ENCODE measurements at regions not wholly inside any gene's neighbourhood (a gene's known extent, or its start where the extent isn't known, plus 50 kb on each side); places are given as distances from the start of the nearest gene placed in this dataset.
"Not testable (repeated sequence)": the region's sequence is repeated elsewhere in the genome, so short reads cannot be mapped to it uniquely, and the experiment has no call there.

- DNase-seq = no peak
Observed at GRCh38 chr1:116185161-116185701, 74.0 kb downstream of the MAB21L3 start.

GRCh38 chr1:116189481-116189880 lies 78.3 kb downstream of the MAB21L3 start:
- DNase-seq = no peak

DNA sequence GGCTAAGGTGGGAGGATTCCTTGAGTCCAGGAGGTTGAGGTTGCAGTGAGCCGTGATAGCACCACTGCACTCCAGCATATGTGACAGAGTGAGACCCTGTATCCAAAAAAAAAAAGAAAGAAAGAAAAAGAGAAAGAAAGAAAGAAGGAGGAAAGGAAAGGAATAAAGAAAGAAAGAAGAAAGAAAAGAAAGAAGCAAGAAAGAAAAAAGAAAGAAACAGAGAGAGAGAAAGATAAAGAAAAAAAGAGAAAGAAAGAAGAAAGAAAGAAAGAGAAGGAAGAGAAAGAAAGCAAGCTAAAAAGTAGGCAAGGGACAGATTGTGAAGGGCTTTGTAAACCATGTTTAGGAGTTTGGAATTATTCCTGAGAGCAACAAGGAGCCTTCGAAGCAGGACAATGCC lies 80.1 kb downstream of the MAB21L3 start:
- DNase-seq = no peak

- DNase-seq = no peak
Observed at GRCh38 chr1:116193768-116194167, 82.6 kb downstream of the MAB21L3 start.

DNA sequence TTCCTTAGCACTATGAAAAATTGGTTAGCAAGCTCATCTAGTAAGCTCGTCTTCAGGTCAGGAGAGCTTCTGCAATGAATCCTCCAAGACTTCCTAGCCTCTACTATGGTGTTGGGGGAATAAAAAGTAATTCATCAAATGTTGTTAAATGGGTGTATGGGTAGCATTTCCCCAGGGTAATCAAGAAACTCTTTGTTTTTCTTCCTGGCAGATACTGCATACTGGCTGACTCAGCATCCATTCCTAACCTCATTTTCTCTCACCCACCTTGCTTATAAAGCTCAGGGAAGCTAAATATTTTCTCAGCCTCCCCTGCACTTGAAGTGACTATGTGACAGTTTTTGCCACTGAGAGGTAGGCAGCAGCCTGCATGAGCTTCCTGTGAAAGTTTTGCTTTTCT lies 83.4 kb downstream of the MAB21L3 start:
- DNase-seq = no peak

- no peak for DNase-seq
Observed at GRCh38 chr1:116195077-116195868, 84.1 kb downstream of the MAB21L3 start.

- not testable (repeated sequence) for DNase-seq
Observed at GRCh38 chr1:116200343-116200742, 89.1 kb downstream of the MAB21L3 start.

GRCh38 chr1:116201911-116202310 lies 90.7 kb downstream of the MAB21L3 start:
- DNase-seq = no peak

GRCh38 chr1:116203181-116203723 lies 92.1 kb downstream of the MAB21L3 start:
- peak in 10 of 56 donors; percentile 1 to 42 (median 20) for DNase-seq

DNA sequence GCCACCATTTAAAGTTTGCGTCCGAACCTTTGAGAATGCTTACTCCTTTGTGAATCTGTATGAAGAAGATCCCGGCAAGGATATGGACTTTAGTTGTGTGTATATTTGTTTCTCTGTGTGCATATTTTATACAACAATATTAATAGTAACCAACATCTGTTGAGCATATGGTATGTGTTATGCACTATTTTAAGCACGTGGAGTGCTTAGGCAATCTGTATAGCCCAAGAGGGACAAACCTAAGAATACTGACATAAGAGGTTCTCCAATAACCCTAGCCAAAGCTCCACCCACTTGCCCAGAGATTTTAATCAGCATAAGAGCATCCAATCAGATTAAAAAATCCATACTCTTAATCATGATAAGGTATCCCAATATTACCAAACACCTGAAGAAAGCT lies 92.7 kb downstream of the MAB21L3 start:
- no peak for DNase-seq

DNA sequence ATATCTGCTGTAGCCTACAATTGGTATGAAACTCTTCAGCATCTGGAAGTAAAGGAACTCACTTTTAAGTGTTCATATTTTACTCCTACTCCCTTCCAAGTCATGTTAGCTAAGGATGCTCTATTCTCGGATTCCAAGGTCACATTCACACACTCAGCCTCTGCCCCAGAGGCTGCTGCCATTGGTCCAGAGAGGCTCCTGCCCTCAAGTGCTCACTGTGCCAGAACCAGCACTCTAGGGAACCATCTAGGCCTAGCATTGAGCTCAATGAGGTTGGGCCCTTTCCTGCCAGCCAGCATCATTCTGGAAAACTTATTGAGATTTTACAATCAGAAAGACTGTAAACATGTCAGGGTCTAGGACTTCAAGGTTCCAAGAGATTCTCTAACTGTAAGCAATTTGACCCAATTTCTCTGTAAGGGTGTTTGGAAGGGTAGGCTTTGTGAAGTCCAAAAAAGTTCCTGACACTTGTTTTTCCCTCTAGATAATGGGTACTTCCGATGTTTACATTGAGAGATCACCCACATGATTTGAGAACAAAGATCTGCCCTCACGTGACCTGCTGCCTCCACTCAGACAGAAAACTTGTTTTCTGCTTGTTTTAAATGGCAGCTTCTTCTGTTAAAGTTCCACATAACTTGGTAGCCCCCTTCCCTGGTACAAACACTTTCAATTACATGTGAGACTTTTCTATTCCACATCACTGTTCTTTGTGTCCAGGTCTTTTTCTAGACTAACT lies 94.9 kb downstream of the MAB21L3 start:
- no peak for DNase-seq

DNA sequence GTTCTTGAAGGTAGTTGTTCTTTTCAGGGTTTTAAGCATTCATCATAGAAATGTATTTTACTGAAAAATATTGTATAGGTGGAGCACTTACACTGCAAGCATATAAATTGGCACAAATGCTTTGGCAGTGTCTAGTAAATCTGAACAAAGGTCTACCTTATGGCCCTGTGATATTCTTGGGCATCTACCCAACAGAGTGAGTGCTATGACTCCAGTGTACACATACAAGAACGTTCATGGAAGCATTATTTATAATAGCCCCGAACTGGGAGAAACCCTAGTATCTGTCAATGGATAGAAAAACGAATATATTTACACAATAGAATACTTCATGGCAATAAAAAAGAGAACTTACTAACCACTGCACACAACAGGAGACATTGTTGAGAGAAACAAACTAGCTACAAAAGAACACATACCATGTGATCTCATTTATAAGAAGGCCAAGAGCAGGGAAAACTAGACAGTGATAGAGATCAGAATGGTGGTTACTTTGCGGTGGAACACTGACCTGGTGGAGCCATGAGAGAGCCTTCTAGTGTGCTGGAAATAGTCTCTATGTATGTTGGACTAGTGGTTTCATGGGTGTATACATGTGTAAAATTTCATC lies 96.0 kb downstream of the MAB21L3 start:
- DNase-seq = no peak

DNA sequence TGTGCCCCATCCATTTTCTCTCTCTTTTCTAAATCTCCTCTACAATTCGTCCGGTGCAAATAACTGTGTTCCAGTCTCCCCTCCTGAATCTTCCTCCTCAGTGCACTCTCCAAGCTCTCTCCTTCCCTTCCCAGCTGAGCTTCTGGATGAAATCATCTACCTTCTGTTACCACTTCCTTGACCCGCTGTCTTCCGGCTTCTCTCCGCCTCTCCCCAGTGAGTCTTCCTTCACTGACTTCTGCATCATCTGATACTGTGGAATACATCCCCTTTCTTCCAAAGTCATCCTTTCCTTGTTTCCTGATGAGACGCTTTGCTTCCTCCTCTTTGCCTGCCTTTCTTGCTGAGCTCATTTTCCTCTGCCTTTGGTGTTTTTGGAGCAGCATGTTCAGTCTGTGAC lies 96.9 kb downstream of the MAB21L3 start:
- no peak for DNase-seq

- no peak for DNase-seq
Observed at GRCh38 chr1:116211294-116211693, 100.1 kb downstream of the MAB21L3 start.

GRCh38 chr1:116218922-116219321 lies 107.7 kb downstream of the MAB21L3 start:
- DNase-seq = no peak

DNA sequence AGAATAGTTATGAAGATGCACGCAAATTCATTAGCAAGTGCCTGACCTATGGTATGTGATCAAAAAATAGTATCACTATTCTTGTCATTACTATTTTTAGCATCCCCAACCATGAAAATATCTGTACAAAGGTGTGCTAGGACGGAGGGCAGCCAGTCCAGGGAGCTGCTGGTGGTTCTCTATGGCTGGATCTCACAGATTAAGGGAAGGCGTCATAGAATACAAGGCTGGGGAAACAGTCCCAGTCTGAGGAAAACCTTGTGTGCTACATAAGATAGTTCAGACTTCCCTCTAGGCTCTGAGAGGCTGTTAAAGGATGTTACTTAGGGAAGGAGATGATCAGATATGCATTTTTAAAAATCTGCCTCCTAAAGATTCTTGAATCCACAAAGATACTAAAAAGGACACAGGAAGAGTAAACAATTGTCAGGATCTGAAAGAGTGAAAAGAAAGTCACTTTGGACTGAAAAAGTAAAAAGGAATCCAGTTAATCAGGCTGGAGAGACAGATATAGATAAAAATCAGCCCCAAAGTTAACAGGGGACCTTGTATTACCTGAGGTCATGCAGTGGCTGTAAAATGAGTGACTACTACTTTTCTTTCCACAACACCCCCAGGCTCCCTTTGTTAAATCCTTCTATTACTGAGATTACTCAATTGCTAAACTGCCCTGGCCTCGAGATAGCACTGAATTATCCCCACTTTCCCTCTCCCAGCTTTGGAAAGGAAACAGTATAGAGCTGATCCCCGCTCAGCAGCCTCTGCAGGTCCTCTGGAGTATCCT lies 108.6 kb downstream of the MAB21L3 start:
- no peak for DNase-seq

DNA sequence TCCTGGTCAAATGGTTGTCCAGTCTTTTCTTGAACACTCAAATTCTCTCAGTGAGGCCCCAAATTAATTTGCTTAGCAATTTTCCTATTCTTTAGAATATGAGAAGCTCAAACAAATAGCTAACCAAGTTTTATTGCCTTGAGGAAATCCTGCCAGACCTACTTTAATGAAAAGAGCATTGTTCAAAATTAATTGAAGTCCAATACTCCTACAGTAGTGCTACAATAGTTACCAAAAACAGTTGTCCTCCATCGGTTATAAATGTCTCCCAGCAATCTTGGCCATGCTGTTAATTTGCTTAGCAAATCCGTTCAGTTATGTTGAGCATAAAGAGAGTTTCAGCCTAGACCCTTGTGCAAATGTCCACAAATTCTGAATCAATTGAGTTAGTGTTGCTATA lies 112.9 kb downstream of the MAB21L3 start:
- no peak for DNase-seq

- DNase-seq = no peak
Observed at GRCh38 chr1:116224561-116224960, 113.4 kb downstream of the MAB21L3 start.

GRCh38 chr1:116226017-116226416 lies 114.8 kb downstream of the MAB21L3 start:
- no peak for DNase-seq

DNA sequence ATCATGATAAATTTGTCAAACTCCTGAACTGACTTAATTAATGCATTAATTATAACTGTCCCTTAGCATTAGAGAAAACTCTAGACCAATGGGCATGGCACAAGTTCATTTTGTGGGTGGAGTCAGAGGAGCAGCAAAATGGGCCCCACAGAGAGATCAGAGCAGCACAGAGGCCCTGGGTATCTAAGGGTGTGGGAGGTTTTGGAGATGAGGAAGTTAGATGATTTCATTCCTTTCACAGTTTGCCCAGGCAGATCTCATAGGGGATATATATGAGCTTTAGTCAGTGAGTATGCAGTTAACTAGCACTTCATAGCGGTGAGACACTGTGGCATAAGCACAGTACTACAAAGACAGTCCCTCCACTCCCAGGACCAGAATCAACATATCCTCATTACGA lies 117.3 kb downstream of the MAB21L3 start:
- no peak for DNase-seq

DNA sequence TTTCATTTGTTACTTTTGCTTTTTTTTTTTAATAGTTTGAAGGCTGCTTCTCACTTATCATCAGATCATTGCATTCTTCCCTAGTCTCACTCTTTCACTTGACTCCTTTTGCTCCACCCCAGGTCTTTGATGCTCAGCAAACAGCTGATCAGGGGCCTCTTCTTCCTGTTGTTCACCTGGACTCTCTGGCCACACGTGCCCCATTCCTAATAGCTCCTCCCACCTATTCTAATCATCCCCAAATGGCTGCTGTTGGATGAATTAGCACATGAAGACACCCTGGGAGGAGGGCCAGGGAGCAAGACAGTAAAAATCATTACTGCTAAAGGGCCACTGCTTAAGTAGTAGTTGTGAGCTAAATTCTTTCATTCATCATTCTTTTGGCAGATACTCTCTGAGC lies 119.5 kb downstream of the MAB21L3 start:
- no peak for DNase-seq

Data from nucleus accumbens (tissue), 56 donors.